Keratinocyte (primary cell): ENCODE measurements at regions not wholly inside any gene's neighbourhood (a gene's known extent, or its start where the extent isn't known, plus 50 kb on each side); places are given as distances from the start of the nearest gene placed in this dataset.

ENCODE experiments used
- EZH2 ChIP-seq: IDR thresholded peaks from one replicate; pipeline ENCODE4 v1.6.1; 2012; ENCODE audit warnings: inconsistent platforms, mild to moderate bottlenecking, low read length, moderate library complexity
- TF ChIP-seq, protein P1 (sequence below), 3 experiments: IDR thresholded peaks in 1 of 3; conservative IDR thresholded peaks in 1 of 3; optimal IDR thresholded peaks in 1 of 3; 2 replicates in 2 of 3; 3 replicates in 1 of 3; pipeline versions ENCODE3 to v1.5.1; 2011; ENCODE audit warnings: low read length in 3 of 3, mild to moderate bottlenecking in 3 of 3, moderate library complexity in 2 of 3, control low read depth in 1 of 3, inconsistent platforms in 1 of 3; ENCODE audit not compliant: insufficient read depth in 2 of 3; ENCODE audit errors: extremely low read depth in 1 of 3

DNA sequence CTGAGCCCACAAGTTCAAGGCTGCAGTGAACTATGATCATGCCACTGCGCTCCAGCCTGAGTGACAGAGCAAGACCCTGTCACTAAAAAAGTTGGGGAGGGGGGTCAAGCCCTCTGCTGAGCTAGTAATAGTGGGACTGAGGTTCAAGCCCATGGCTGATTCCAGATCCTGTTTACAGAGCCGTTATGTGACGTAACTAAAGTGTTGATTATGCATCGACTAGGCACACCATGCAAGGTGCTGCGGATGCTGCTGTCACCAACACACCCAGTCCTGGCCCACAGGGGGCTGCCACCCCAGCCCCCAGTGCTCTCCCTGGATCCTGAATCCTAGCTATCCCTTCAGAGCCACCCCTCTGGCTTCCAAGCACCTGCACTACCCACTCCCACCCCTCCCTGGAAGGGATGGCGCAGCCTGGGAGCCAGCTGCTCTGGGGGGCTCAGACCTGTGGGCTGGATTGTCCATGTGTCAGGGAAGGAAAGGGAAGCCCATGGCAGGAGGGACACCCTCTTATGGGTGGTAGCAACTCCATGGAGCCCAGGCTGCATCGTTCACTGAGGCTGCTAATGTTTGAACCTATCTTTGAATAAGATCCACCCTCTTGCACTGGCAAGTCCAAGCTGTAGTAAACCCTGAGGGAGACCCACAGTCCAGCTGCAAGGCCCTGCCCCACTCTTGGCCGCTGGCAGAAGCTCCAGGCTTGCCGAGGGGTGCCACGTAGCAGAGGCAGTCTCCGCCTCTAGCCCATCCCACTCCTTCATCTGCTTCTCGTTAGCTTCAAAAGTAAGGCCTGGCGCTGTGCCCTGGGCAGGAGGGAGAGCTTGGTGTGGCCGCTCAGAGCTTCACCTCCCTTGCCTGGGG is 95.0 kb downstream of the SNX5 start:
- TF ChIP-seq, protein P1, sequence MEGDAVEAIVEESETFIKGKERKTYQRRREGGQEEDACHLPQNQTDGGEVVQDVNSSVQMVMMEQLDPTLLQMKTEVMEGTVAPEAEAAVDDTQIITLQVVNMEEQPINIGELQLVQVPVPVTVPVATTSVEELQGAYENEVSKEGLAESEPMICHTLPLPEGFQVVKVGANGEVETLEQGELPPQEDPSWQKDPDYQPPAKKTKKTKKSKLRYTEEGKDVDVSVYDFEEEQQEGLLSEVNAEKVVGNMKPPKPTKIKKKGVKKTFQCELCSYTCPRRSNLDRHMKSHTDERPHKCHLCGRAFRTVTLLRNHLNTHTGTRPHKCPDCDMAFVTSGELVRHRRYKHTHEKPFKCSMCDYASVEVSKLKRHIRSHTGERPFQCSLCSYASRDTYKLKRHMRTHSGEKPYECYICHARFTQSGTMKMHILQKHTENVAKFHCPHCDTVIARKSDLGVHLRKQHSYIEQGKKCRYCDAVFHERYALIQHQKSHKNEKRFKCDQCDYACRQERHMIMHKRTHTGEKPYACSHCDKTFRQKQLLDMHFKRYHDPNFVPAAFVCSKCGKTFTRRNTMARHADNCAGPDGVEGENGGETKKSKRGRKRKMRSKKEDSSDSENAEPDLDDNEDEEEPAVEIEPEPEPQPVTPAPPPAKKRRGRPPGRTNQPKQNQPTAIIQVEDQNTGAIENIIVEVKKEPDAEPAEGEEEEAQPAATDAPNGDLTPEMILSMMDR (optimal IDR thresholded peaks at IDR 0.05 in 1 of 3, IDR thresholded peaks at IDR 0.05 in 1 of 3, conservative IDR thresholded peaks at IDR 0.05 in 1 of 3; ENCODE audit: extremely low read depth in 1 of 3, insufficient read depth in 2 of 3, low read length in 3 of 3): no peak
- TF ChIP-seq EZH2: no peak
